ENCODE measurements at regions not wholly inside any gene's neighbourhood (a gene's known extent, or its start where the extent isn't known, plus 50 kb on each side); places are given as distances from the start of the nearest gene placed in this dataset.
"Not testable (repeated sequence)": the region's sequence is repeated elsewhere in the genome, so short reads cannot be mapped to it uniquely, and the experiment has no call there.

DNA sequence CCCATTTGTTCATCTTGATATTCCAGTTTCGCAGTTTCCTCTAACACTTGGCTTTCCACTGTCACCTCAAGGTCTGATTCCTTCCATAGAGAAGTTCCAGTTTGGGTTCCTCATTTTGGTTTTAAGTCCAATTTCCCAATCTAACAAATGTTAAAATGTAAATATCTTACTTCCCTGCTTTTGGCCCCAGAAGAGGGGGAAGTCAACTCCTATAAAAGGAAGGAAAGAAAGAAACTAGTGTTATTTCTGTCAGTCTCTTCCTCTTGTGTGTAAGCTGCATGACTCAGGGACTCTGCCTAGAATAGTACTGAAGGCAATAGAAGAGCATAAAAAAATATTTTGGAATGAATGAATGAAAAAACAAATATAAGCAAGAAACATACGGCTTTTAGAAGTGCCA lies 127.5 kb upstream of the CCNG1 start:
- Histone ChIP-seq H3K4me1 (ENCODE audit: control insufficient read depth in 2 of 3, insufficient read depth in 2 of 3, low read depth in 1 of 3, low read length in 3 of 3) (no peaks in the 10 kb centered on the region), H3K4me3 (ENCODE audit: low read length in 3 of 3) (no peak overlapping the region), H3K9ac (ENCODE audit: low read length in 3 of 3) (no peak overlapping the region), H3K27ac (ENCODE audit: low read depth in 2 of 2, low read length in 2 of 2) (no peak overlapping the region), H3K9me3 (ENCODE audit: control insufficient read depth in 2 of 3, insufficient read depth in 1 of 3, low read length in 3 of 3) (peaks cover 0 to 3% (median 0%) of the 10 kb centered on the region in 3 donors), H3K36me3 (ENCODE audit: control insufficient read depth in 2 of 3, insufficient read depth in 3 of 3, low read length in 3 of 3) (no peaks in the 10 kb centered on the region), H3K27me3 (ENCODE audit: control insufficient read depth, insufficient read depth, low read length) (no peaks in the 10 kb centered on the region)
- FAIRE-seq (no peak), DNase-seq (no peak)
- TF ChIP-seq, protein P1, sequence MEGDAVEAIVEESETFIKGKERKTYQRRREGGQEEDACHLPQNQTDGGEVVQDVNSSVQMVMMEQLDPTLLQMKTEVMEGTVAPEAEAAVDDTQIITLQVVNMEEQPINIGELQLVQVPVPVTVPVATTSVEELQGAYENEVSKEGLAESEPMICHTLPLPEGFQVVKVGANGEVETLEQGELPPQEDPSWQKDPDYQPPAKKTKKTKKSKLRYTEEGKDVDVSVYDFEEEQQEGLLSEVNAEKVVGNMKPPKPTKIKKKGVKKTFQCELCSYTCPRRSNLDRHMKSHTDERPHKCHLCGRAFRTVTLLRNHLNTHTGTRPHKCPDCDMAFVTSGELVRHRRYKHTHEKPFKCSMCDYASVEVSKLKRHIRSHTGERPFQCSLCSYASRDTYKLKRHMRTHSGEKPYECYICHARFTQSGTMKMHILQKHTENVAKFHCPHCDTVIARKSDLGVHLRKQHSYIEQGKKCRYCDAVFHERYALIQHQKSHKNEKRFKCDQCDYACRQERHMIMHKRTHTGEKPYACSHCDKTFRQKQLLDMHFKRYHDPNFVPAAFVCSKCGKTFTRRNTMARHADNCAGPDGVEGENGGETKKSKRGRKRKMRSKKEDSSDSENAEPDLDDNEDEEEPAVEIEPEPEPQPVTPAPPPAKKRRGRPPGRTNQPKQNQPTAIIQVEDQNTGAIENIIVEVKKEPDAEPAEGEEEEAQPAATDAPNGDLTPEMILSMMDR (IDR thresholded peaks at IDR 0.05; ENCODE audit: borderline replicate concordance, extremely low read depth, insufficient read depth): no peak
- intact Hi-C loops (cut with DNase I): no loop called here

DNA sequence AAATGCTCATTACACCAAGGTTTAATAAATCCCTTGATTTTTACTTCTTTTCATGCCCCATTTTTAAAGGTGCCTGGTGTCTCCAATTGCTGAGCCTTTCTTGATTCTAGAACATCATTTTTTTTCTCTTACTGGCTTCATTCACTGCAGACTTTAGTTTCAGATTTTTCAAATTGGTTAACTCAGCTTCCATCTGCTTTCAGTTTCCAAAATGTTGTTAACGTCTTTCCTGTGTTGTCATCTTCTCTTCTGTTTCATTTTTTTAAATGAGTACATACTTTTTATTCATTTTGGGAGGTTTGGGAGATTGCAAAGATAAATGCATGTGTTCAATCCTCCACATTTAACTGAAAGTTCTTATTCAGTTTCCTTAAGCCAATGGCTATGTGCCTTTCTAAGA lies 126.4 kb upstream of the CCNG1 start:
- H3K4me1 ChIP-seq (ENCODE audit: control insufficient read depth in 2 of 3, insufficient read depth in 2 of 3, low read depth in 1 of 3, low read length in 3 of 3): no peaks in the 10 kb centered on the region
- no peak for FAIRE-seq
- H3K9ac ChIP-seq (ENCODE audit: low read length in 3 of 3): no peak overlapping the region
- intact Hi-C loops (cut with DNase I): no loop called here
- H3K27ac ChIP-seq (ENCODE audit: low read depth in 2 of 2, low read length in 2 of 2): no peak overlapping the region
- peaks cover 0 to 3% (median 0%) of the 10 kb centered on the region in 3 donors for H3K9me3 ChIP-seq (ENCODE audit: control insufficient read depth in 2 of 3, insufficient read depth in 1 of 3, low read length in 3 of 3)
- no peaks in the 10 kb centered on the region for H3K27me3 ChIP-seq (ENCODE audit: control insufficient read depth, insufficient read depth, low read length)
- H3K36me3 ChIP-seq (ENCODE audit: control insufficient read depth in 2 of 3, insufficient read depth in 3 of 3, low read length in 3 of 3): no peaks in the 10 kb centered on the region
- no peak overlapping the region for H3K4me3 ChIP-seq (ENCODE audit: low read length in 3 of 3)
- no peak for DNase-seq
- TF ChIP-seq, protein P1 (IDR thresholded peaks at IDR 0.05; ENCODE audit: borderline replicate concordance, extremely low read depth, insufficient read depth): no peak

DNA sequence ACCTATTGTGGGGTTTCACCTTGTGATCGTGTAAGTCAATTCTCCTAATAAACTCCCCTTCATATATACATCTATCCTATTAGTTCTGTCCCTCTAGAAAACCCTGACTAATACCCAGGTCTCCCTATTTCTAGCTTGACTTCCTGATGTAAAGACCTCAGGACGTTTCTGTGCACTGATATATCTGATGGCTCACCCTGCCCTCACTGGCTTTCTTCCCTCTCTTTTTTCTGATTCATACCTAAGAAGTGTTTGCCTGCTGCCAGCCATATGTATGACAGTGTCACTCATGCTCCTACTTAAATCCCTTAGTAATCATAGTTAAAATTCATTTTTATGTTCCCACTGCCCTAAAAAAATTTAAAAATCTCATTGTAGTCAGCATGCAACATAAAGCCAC lies 124.8 kb upstream of the CCNG1 start:
- no peaks in the 10 kb centered on the region for H3K27me3 ChIP-seq (ENCODE audit: control insufficient read depth, insufficient read depth, low read length)
- FAIRE-seq (no peak), DNase-seq (no peak)
- no peaks in the 10 kb centered on the region for H3K4me1 ChIP-seq (ENCODE audit: control insufficient read depth in 2 of 3, insufficient read depth in 2 of 3, low read depth in 1 of 3, low read length in 3 of 3)
- no peak overlapping the region for H3K4me3 ChIP-seq (ENCODE audit: low read length in 3 of 3)
- H3K9me3 ChIP-seq (ENCODE audit: control insufficient read depth in 2 of 3, insufficient read depth in 1 of 3, low read length in 3 of 3): peaks cover 0 to 3% (median 0%) of the 10 kb centered on the region in 3 donors
- intact Hi-C loops (cut with DNase I): no loop called here
- no peaks in the 10 kb centered on the region for H3K36me3 ChIP-seq (ENCODE audit: control insufficient read depth in 2 of 3, insufficient read depth in 3 of 3, low read length in 3 of 3)
- H3K9ac ChIP-seq (ENCODE audit: low read length in 3 of 3): no peak overlapping the region
- no peak overlapping the region for H3K27ac ChIP-seq (ENCODE audit: low read depth in 2 of 2, low read length in 2 of 2)
- TF ChIP-seq, protein P1 (IDR thresholded peaks at IDR 0.05; ENCODE audit: borderline replicate concordance, extremely low read depth, insufficient read depth): no peak

DNA sequence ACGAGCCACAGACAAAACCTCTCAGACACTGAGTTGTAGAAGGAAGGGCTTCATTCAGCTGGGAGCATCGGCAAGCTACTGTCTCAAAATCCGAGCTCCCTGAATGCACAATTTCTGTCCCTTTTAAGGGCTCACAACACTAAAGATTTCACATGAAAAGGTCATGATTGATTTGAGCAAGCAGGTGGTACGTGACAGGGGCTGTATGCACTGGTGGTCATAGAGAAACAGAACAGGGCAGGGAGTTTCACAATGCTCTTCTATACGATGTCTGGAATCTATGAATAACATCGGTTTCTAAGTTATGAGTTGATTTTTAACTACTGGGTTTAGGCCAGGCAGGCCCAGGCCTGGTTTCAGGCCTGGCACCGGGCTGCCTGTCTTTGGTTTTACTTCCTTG lies 124.3 kb upstream of the CCNG1 start:
- H3K27ac ChIP-seq (ENCODE audit: low read depth in 2 of 2, low read length in 2 of 2); FAIRE-seq; H3K4me3 ChIP-seq (ENCODE audit: low read length in 3 of 3); DNase-seq; H3K9me3 ChIP-seq (ENCODE audit: control insufficient read depth in 2 of 3, insufficient read depth in 1 of 3, low read length in 3 of 3); H3K4me1 ChIP-seq (ENCODE audit: control insufficient read depth in 2 of 3, insufficient read depth in 2 of 3, low read depth in 1 of 3, low read length in 3 of 3); H3K27me3 ChIP-seq (ENCODE audit: control insufficient read depth, insufficient read depth, low read length); intact Hi-C loops (cut with DNase I); H3K9ac ChIP-seq (ENCODE audit: low read length in 3 of 3); H3K36me3 ChIP-seq (ENCODE audit: control insufficient read depth in 2 of 3, insufficient read depth in 3 of 3, low read length in 3 of 3): not testable (repeated sequence)

DNA sequence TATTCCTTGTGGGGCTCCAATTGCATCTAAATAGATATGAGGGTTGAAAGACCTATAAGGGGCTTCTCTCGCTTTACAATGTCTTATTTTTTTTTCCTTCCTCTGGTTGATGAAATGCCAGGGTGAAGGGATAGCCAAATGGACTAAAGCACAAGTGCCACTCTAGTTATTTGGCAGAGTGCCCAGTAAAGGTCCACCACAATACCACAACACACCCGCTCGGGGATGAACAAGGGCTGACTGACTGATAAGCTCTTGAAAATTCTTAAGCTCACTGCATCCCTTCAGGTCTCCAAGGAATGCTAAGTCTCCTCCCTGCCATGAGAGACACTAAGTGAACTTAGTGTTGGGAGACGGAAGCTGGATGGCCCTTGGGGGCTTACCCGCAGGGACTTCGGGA lies 121.0 kb upstream of the CCNG1 start:
- H3K4me1 ChIP-seq (ENCODE audit: control insufficient read depth in 2 of 3, insufficient read depth in 2 of 3, low read depth in 1 of 3, low read length in 3 of 3); H3K4me3 ChIP-seq (ENCODE audit: low read length in 3 of 3); H3K27ac ChIP-seq (ENCODE audit: low read depth in 2 of 2, low read length in 2 of 2); H3K36me3 ChIP-seq (ENCODE audit: control insufficient read depth in 2 of 3, insufficient read depth in 3 of 3, low read length in 3 of 3); FAIRE-seq; H3K9me3 ChIP-seq (ENCODE audit: control insufficient read depth in 2 of 3, insufficient read depth in 1 of 3, low read length in 3 of 3); H3K27me3 ChIP-seq (ENCODE audit: control insufficient read depth, insufficient read depth, low read length); DNase-seq; H3K9ac ChIP-seq (ENCODE audit: low read length in 3 of 3); intact Hi-C loops (cut with DNase I): not testable (repeated sequence)

Data from kidney (tissue), 13 donors.